Activated CD4-positive, alpha-beta T cell treated with anti-CD3 and anti-CD28 coated beads, Interleukin-2, amount 50 U/mL, for 24 hours (primary cell): ENCODE measurements at regions not wholly inside any gene's neighbourhood (a gene's known extent, or its start where the extent isn't known, plus 50 kb on each side); places are given as distances from the start of the nearest gene placed in this dataset.

ENCODE experiments used
- DNase-seq, 2 donors: peaks; one replicate each; pipeline ENCODE4 v3.0.0-alpha.2; 2020; ENCODE audit warnings: low read depth in 1 of 2, low spot score in 1 of 2

- no peak for DNase-seq
These were observed 549.6 kb downstream of the FGF9 start for GRCh38 chr13:22220151-22221135.

- DNase-seq: no peak
These were observed 552.5 kb downstream of the FGF9 start for GRCh38 chr13:22223411-22223810.

- DNase-seq: no peak
These were observed 555.2 kb downstream of the FGF9 start for GRCh38 chr13:22226086-22226485.

- DNase-seq: no peak
These were observed 557.0 kb downstream of the FGF9 start for GRCh38 chr13:22227895-22228294.

GRCh38 chr13:22229916-22230315 lies 559.0 kb downstream of the FGF9 start:
- DNase-seq: no peak

GRCh38 chr13:22232186-22232585 lies 561.3 kb downstream of the FGF9 start:
- DNase-seq: no peak

- no peak for DNase-seq
These were observed 564.5 kb downstream of the FGF9 start for GRCh38 chr13:22235285-22235949.

GRCh38 chr13:22235950-22236290 lies 565.0 kb downstream of the FGF9 start:
- DNase-seq: no peak

GRCh38 chr13:22238269-22238668 lies 567.4 kb downstream of the FGF9 start:
- no peak for DNase-seq

- no peak for DNase-seq
These were observed 569.8 kb downstream of the FGF9 start for GRCh38 chr13:22240716-22241115.

- DNase-seq: no peak
These were observed 572.7 kb downstream of the FGF9 start for GRCh38 chr13:22243469-22244163.

- DNase-seq: no peak
These were observed 581.5 kb downstream of the FGF9 start for GRCh38 chr13:22252281-22252830.

GRCh38 chr13:22253107-22253506 lies 582.2 kb downstream of the FGF9 start:
- DNase-seq: no peak

GRCh38 chr13:22256111-22256639 lies 585.3 kb downstream of the FGF9 start:
- DNase-seq: no peak

- DNase-seq: no peak
These were observed 591.4 kb downstream of the FGF9 start for GRCh38 chr13:22262001-22262885.

GRCh38 chr13:22263185-22263584 lies 592.3 kb downstream of the FGF9 start:
- no peak for DNase-seq

- DNase-seq: no peak
These were observed 594.7 kb downstream of the FGF9 start for GRCh38 chr13:22265563-22265962.

GRCh38 chr13:22270881-22271280 lies 600.0 kb downstream of the FGF9 start:
- no peak for DNase-seq

GRCh38 chr13:22271903-22272302 lies 601.0 kb downstream of the FGF9 start:
- DNase-seq: no peak

GRCh38 chr13:22275393-22275792 lies 604.5 kb downstream of the FGF9 start:
- no peak for DNase-seq
